Activated naive CD4-positive, alpha-beta T cell treated with anti-CD3 and anti-CD28 coated beads, Interleukin-2, amount 10 ng/mL, durations not matched to agents 7 days and 5 days (primary cell): ENCODE measurements at regions not wholly inside any gene's neighbourhood (a gene's known extent, or its start where the extent isn't known, plus 50 kb on each side); places are given as distances from the start of the nearest gene placed in this dataset.

Experiments used
- CTCF ChIA-PET: fragments of 350-600 bp; sonication (Branson Sonifier 250); formaldehyde crosslinking; loops from one replicate; lab custom pipeline; 2021; ENCODE audit warnings: antibody characterized with exemption; lab: Charles Lee
- DNase-seq: peaks from one replicate; pipeline ENCODE4 v3.0.0-alpha.2; 2020
- H3K27ac Mint-ChIP-seq: one replicate; pipeline ENCODE4 v1.8.0; 2021; ENCODE audit warnings: mild to moderate bottlenecking, moderate library complexity, mixed read lengths
- H3K27me3 Mint-ChIP-seq: one replicate; pipeline ENCODE4 v1.8.0; 2021; ENCODE audit warnings: mild to moderate bottlenecking, mixed read lengths
- H3K36me3 Mint-ChIP-seq: one replicate; pipeline ENCODE4 v1.8.0; 2021; ENCODE audit warnings: mixed read lengths
- H3K4me1 Mint-ChIP-seq: one replicate; pipeline ENCODE4 v1.8.0; 2021; ENCODE audit warnings: mixed read lengths
- H3K4me3 Mint-ChIP-seq: one replicate; pipeline ENCODE4 v1.8.0; 2021; ENCODE audit warnings: mild to moderate bottlenecking, moderate library complexity, mixed read lengths
- H3K9me3 Mint-ChIP-seq: one replicate; pipeline ENCODE4 v1.8.0; 2021; ENCODE audit warnings: mixed read lengths

DNA sequence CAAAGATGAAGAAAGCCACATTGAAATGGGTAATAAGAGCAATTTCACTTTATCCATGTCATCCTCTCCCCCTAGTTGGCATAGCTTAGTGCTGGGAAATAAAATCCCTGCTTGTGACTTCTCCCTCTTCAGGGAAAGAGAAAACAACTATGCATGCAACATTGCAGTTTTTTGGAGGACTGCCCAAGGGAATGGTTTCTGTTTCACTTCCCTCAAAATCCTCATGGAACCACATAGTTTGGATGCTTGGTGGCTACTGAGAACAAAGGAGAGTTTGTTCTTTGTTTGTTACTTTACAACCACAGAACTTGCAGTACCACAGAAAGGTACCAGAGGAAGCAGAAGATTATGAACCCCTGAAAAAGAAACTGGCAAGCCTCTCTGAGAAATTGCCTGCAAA is 384.6 kb upstream of the RORA start:
- CTCF ChIA-PET = no interaction called here
- no peak for DNase-seq

DNA sequence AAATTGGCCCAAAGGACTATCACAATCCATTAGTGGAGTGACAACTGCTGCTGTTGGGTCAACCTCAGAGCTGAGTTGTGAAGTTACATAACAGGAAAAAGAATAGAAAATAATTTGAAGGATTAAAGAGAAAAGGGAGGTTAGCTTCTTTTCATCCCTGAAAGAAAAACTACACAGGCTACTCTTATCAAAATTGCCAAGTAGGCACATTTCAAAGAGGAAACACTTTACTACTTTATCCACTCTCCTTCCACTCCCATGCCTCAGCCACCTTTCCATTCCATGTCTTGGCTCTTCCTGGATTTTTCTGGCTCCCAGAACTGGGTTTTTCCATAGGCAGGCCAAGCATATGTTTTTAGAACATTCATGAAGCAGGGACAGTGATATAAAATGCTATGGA is 384.0 kb upstream of the RORA start:
- CTCF ChIA-PET = no interaction called here

More for the DNA sequence above, 384.6 kb upstream of the RORA start:
- H3K27ac Mint-ChIP-seq = no peak overlapping the region
- no peaks in the 10 kb centered on the region for H3K36me3 Mint-ChIP-seq
- H3K4me3 Mint-ChIP-seq = no peak overlapping the region
- H3K9me3 Mint-ChIP-seq = peaks cover 6% of the 10 kb centered on the region
- no peaks in the 10 kb centered on the region for H3K4me1 Mint-ChIP-seq
- no peaks in the 10 kb centered on the region for H3K27me3 Mint-ChIP-seq

DNA sequence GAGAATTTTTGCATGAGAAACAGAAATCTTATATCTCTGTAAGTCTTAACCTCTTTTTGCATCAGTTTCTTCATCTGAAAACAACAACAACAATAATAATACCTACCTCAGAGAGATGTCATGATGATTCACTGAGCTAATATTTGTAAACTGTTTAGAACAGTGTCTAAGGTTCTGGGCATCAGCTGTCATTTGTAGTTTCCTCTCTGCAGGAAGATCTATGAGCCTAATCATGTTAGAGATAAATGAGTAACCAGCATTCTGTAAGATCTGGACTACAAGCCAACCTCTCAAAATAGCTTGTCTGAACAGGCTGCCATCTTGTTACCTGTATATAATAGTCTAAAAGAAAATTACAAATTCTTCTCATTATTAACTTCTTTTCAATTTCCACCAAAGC is 383.0 kb upstream of the RORA start:
- no peaks in the 10 kb centered on the region for H3K4me1 Mint-ChIP-seq
- CTCF ChIA-PET = no interaction called here
- no peak overlapping the region for H3K4me3 Mint-ChIP-seq
- H3K27ac Mint-ChIP-seq = no peak overlapping the region
- DNase-seq = no peak
- no peaks in the 10 kb centered on the region for H3K36me3 Mint-ChIP-seq
- H3K9me3 Mint-ChIP-seq = peaks cover 6% of the 10 kb centered on the region
- H3K27me3 Mint-ChIP-seq = no peaks in the 10 kb centered on the region

More for the DNA sequence above, 384.0 kb upstream of the RORA start:
- Mint-ChIP-seq H3K4me3 (no peak overlapping the region), H3K4me1 (no peaks in the 10 kb centered on the region), H3K27me3 (no peaks in the 10 kb centered on the region), H3K27ac (no peak overlapping the region), H3K9me3 (peaks cover 6% of the 10 kb centered on the region), H3K36me3 (no peaks in the 10 kb centered on the region)
- no peak for DNase-seq

DNA sequence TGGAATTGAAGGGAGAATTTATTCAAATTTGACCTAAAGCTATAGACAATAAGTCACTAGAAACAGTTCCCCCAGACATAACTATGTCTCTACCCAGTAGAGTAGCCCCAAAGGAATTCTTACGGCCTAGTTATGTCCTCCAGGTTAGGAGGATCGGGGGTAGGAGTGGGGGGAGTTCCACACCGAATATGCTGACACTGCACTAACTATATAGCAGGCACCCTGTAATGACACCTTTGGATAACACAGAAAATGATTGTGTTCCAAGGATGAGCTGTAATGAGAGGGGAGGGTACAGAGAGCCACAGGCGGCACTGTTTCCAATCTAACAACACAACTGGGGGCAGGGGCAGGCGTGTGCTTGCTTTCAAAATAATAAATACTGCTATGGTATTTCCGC is 376.2 kb upstream of the RORA start:
- Mint-ChIP-seq H3K4me3 (no peak overlapping the region), H3K36me3 (no peaks in the 10 kb centered on the region), H3K4me1 (no peaks in the 10 kb centered on the region), H3K27me3 (no peaks in the 10 kb centered on the region), H3K9me3 (no peaks in the 10 kb centered on the region), H3K27ac (no peak overlapping the region)
- CTCF ChIA-PET = no interaction called here
- DNase-seq = no peak

DNA sequence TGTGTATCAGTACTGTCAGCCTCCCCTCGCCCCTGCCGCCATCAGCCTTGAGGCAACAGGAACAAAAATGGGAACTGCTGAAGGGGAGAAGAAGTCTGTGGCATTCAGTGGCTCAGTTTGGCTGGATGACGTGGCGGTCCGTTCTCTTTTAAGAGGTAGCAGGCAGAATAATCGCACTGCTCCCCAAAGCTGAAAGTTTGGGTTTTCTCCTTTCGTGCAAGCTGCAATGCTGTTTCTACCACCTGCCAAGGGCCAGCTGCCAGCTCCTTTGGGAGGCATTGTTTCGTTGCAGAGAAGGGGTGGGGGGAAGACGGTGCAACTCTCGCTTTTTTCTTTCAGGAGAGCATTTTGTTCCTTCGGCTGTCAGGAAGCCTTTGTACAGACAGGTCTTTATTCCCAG is 369.6 kb upstream of the RORA start:
- Mint-ChIP-seq H3K36me3 (no peaks in the 10 kb centered on the region), H3K27me3 (peaks cover 6% of the 10 kb centered on the region), H3K4me3 (no peak overlapping the region), H3K27ac (no peak overlapping the region), H3K9me3 (no peaks in the 10 kb centered on the region), H3K4me1 (no peaks in the 10 kb centered on the region)
- CTCF ChIA-PET = no interaction called here
- DNase-seq = no peak

DNA sequence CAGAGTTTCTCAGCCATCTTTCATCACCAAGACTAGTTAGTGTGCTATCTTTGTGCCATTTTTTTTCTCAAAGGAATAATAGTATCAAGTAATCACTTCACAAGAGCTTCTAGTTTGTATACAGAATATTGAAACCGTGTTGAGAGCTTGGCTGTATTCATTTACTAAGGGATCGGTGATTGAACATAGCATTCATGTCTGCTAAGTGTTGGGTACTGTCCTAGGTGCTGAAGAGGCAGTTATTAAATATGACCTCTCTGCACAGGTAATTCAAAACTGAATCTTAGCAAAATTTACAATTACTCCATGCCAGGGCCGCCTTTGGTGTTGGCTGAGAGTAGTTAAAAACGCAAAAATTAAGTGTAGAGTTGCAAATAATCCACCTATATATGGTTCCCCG is 355.3 kb upstream of the RORA start:
- no peaks in the 10 kb centered on the region for H3K4me1 Mint-ChIP-seq
- no peak overlapping the region for H3K4me3 Mint-ChIP-seq
- H3K9me3 Mint-ChIP-seq = peaks cover 4% of the 10 kb centered on the region
- no peaks in the 10 kb centered on the region for H3K27me3 Mint-ChIP-seq
- DNase-seq = no peak
- no peak overlapping the region for H3K27ac Mint-ChIP-seq
- H3K36me3 Mint-ChIP-seq = no peaks in the 10 kb centered on the region
- CTCF ChIA-PET = no interaction called here

DNA sequence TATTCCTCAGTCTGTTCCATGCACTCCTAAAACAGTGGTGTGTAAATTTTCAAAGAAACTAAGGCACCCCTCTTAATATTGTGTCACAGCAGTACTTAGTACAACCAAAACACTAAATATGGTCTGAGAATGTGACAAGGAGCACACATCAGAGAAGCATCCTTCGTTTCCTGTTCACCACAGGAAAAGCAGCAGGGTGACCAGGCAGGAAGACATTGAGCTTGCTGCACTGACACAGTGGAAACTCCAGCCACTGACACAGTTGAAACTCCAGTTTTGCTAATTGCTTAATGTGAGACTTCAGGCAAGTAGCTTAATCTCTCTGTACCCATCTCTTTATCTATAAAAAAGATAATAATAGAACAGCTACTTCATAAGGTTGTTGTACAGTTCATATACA is 353.0 kb upstream of the RORA start:
- Mint-ChIP-seq H3K36me3 (no peaks in the 10 kb centered on the region), H3K27ac (no peak overlapping the region), H3K27me3 (no peaks in the 10 kb centered on the region), H3K9me3 (peaks cover 4% of the 10 kb centered on the region), H3K4me1 (no peaks in the 10 kb centered on the region), H3K4me3 (no peak overlapping the region)
- CTCF ChIA-PET = no interaction called here
- no peak for DNase-seq

DNA sequence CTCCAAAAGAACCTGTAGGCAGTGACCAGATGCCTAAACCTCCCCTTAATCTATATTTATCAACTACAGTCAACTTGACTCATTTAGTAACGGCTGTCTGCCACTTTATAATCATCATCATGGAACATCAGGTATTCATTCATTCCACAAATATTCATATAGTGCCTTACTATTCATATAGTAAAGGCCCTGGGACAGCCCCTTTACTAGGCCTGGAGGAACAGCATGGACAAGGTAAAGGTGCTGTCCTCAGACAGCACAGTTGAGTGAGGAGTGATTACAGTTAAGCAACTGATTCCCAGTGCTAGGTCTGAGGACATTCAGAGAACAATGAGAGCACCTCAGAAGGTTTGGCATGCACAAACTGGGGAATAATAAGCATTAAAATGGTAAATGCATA is 346.5 kb upstream of the RORA start:
- H3K4me3 Mint-ChIP-seq = no peak overlapping the region
- H3K4me1 Mint-ChIP-seq = no peaks in the 10 kb centered on the region
- H3K27ac Mint-ChIP-seq = no peak overlapping the region
- DNase-seq = no peak
- CTCF ChIA-PET = no interaction called here
- no peaks in the 10 kb centered on the region for H3K36me3 Mint-ChIP-seq
- no peaks in the 10 kb centered on the region for H3K9me3 Mint-ChIP-seq
- H3K27me3 Mint-ChIP-seq = no peaks in the 10 kb centered on the region

DNA sequence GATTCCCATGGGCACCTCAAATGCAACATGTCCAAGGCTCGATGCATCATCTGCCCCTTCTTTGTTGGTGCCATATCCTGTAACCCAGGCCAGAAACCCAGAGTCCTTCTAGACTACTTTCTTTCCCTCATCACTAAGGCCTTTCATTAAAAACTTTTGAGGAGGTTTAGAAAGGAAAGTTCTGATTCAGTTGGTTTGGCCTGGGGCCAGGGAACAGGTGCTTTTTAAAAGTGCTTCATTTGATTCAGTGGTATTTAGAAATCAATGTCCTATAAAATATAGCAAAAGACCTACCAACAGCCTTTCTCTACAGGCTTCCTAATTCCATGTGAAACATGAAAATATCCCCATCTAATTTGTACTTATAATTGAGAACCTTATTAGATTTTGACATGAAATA is 341.9 kb upstream of the RORA start:
- no peak overlapping the region for H3K4me3 Mint-ChIP-seq
- no peaks in the 10 kb centered on the region for H3K36me3 Mint-ChIP-seq
- no peak overlapping the region for H3K27ac Mint-ChIP-seq
- CTCF ChIA-PET = no interaction called here
- DNase-seq = no peak
- no peaks in the 10 kb centered on the region for H3K9me3 Mint-ChIP-seq
- no peaks in the 10 kb centered on the region for H3K27me3 Mint-ChIP-seq
- H3K4me1 Mint-ChIP-seq = no peaks in the 10 kb centered on the region

DNA sequence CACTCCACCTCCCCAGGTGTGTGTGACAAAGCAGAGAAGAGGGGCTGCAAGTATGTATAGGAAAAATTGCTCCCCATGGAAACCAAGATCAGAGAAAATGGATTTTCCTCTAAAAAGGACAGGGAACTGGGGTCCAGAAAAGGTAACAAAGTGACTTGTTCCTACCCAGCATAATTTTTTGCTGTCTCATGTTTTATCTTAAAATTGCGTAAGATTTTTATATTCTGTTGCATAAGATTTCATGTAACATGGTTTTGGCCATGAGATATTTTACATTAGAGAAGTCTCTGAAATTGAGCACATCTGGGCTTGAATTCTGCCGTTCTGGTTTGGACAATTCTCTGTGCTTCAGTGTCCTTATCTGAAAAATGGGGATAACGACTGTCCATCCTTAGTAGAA is 335.7 kb upstream of the RORA start:
- peaks cover under 1% of the 10 kb centered on the region for H3K27me3 Mint-ChIP-seq

DNA sequence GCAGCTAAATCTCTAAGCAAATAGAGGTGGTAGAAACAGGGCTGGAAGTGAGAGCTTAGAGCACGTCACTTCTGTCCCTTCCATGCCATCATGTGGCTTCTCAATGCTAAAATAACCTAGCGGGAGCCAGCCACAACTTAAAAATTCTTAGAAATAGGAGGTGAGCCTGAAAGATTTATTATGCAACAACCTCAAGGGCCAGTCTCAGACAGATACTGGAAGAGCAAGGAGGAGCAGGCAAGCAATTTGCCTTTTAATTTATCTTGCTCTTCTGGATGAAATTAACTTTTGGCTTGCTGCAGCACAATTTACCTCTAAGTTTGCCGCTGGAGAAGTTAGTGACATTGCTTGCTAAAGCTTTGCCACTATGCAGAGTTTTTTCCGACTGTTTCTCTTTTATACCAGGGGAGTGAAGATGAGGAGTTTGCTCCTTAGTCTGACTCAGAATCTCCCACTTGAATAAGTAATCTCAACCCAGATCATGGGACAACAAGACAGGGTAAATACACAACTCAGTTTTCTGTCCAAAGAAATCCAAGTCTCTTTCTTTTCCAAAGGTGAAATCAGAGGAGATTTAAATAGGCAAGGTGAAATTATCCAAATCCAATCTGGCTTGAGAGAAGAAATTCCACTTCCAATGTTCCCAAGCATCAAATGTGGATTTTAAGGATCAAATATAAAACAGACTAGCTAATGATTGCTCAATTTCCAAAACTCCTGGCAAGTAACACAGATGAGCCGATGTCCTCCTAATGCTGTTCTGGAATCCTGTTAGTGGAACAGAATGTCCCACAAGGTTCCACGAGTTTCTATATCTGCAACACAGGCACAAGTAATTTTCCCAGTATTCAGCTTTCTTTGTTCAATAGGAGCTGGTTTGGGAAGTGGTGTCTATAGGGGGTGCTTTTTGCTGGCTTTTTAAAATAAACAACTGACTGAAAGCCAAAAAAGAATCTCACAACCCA is 329.4 kb upstream of the RORA start:
- CTCF ChIA-PET = no interaction called here
- Mint-ChIP-seq H3K9me3 (no peaks in the 10 kb centered on the region), H3K36me3 (no peaks in the 10 kb centered on the region), H3K27ac (no peak overlapping the region), H3K4me1 (no peaks in the 10 kb centered on the region), H3K27me3 (peaks cover 4% of the 10 kb centered on the region), H3K4me3 (no peak overlapping the region)
- no peak for DNase-seq

More for the DNA sequence above, 335.7 kb upstream of the RORA start:
- Mint-ChIP-seq H3K4me1 (no peaks in the 10 kb centered on the region), H3K27ac (no peak overlapping the region), H3K36me3 (no peaks in the 10 kb centered on the region), H3K9me3 (no peaks in the 10 kb centered on the region), H3K4me3 (no peak overlapping the region)
- no peak for DNase-seq
- CTCF ChIA-PET = no interaction called here

DNA sequence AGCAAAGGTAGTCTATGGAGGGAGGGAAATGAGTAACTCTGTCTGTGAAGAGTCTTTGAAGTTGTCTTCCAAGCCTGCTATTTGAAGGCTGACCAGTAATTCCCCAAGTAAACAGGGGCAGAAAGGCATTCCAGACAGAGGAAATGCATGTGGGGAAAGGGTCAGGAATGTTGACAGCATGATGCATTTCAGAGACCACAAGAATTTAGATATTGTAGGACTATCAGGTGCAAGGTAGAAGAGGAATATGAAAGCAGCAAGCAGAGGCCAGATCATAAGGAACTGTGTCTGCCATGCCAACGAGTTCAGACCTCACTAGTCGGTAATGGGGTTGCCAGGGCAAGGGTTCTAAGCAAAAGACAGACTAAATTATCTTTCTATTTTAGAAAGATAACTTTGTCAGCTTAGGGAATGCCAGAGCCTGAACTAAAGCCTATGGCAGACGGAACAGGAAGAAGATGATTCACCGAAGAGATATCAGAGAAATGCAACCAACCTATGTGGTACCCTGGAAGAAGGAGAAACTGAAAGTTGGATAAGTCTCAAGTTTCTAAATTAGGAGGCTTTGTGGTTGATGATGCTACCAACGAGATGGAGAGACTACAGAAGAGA is 327.0 kb upstream of the RORA start:
- H3K27ac Mint-ChIP-seq = no peak overlapping the region
- no peak for DNase-seq
- CTCF ChIA-PET = no interaction called here
- no peaks in the 10 kb centered on the region for H3K36me3 Mint-ChIP-seq
- no peak overlapping the region for H3K4me3 Mint-ChIP-seq
- no peaks in the 10 kb centered on the region for H3K9me3 Mint-ChIP-seq
- peaks cover 4% of the 10 kb centered on the region for H3K27me3 Mint-ChIP-seq
- H3K4me1 Mint-ChIP-seq = no peaks in the 10 kb centered on the region

DNA sequence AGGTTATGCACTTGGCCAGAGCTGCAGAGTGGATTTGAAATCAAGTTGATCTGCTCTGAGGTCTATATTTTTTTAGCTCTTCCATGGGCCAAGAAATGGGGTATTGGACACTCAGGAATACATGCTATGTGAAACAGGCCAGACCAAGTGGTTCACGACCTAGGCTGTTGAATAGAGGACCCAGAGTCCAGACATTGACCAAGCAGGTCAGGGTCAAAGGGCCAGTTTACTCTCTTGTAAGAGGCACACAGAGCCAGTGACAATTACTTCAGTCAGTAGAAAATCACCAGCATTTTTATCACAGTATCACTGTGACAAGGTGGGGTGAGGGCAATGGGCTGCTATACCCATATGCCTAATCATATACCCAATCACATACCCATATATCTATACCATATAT is 320.6 kb upstream of the RORA start:
- H3K36me3 Mint-ChIP-seq = no peaks in the 10 kb centered on the region
- H3K27me3 Mint-ChIP-seq = no peaks in the 10 kb centered on the region
- no peaks in the 10 kb centered on the region for H3K4me1 Mint-ChIP-seq
- no peak for DNase-seq
- H3K9me3 Mint-ChIP-seq = no peaks in the 10 kb centered on the region
- no peak overlapping the region for H3K27ac Mint-ChIP-seq
- CTCF ChIA-PET = no interaction called here
- no peak overlapping the region for H3K4me3 Mint-ChIP-seq

DNA sequence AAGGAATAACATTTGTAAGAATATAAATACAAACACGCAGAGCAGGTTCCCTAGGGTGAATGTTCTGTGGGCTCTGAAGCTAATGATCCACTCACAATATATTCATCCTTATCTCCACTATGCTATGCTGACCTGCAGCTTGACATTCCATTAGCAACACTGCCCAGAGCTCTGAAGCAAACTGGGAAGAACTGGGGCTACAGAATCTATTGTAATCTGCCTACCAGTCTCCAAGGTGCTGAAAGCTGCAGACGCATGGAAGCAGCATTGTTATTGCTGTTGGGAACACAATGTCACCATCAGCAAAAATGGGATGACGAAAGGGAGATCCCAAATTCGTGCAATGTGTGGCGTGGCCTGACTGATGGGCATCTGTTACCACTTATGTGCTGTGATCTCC is 316.7 kb upstream of the RORA start:
- no peak overlapping the region for H3K27ac Mint-ChIP-seq
- H3K27me3 Mint-ChIP-seq = no peaks in the 10 kb centered on the region
- H3K36me3 Mint-ChIP-seq = no peaks in the 10 kb centered on the region
- no peak overlapping the region for H3K4me3 Mint-ChIP-seq
- no peak for DNase-seq
- no peaks in the 10 kb centered on the region for H3K9me3 Mint-ChIP-seq
- CTCF ChIA-PET = no interaction called here
- no peaks in the 10 kb centered on the region for H3K4me1 Mint-ChIP-seq

DNA sequence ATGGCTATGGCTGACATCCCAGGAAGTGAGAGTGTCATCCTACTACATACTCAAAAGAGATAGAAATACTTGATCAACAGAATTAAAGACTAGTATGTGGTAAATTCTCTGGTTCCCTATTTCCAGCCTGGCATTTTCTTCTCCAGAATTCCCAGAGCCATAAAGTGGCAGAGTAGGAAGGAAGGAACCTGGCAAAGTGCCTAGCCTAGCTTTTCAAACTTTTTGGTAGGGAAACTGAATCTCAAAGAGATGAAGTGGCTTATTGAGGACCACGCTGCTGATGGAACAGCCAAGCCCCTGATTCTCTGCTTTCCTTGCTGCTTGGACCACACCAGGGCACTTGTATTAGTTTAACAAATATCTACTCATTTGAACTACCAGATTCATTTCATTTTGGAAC is 312.4 kb upstream of the RORA start:
- H3K4me1 Mint-ChIP-seq = no peaks in the 10 kb centered on the region
- H3K27me3 Mint-ChIP-seq = peaks cover 4% of the 10 kb centered on the region
- no peak overlapping the region for H3K4me3 Mint-ChIP-seq
- CTCF ChIA-PET = no interaction called here
- H3K9me3 Mint-ChIP-seq = no peaks in the 10 kb centered on the region
- no peak for DNase-seq
- no peaks in the 10 kb centered on the region for H3K36me3 Mint-ChIP-seq
- no peak overlapping the region for H3K27ac Mint-ChIP-seq
